NCI-H2107 (cell line): ENCODE measurements at regions not wholly inside any gene's neighbourhood (a gene's known extent, or its start where the extent isn't known, plus 50 kb on each side); places are given as distances from the start of the nearest gene placed in this dataset.

Experiments used
- DNase-seq: peaks from one replicate; lab custom pipeline; 2025; lab: John Stamatoyannopoulos, UW

- DNase-seq: no peak
Observed at GRCh38 chr16:86365513-86366273, 144.6 kb upstream of the FOXF1 start.

- DNase-seq: no peak
Observed at GRCh38 chr16:86366481-86366880, 143.8 kb upstream of the FOXF1 start.

- DNase-seq: no peak
Observed at GRCh38 chr16:86367291-86368072, 142.8 kb upstream of the FOXF1 start.

- DNase-seq: no peak
Observed at GRCh38 chr16:86368261-86368660, 142.1 kb upstream of the FOXF1 start.

GRCh38 chr16:86370062-86370461 is 140.3 kb upstream of the FOXF1 start:
- DNase-seq: no peak

- DNase-seq: no peak
Observed at GRCh38 chr16:86371083-86371803, 139.1 kb upstream of the FOXF1 start.

- no peak for DNase-seq
Observed at GRCh38 chr16:86372193-86372592, 138.1 kb upstream of the FOXF1 start.

GRCh38 chr16:86373276-86373901 is 136.9 kb upstream of the FOXF1 start:
- DNase-seq: no peak

- no peak for DNase-seq
Observed at GRCh38 chr16:86374603-86375130, 135.7 kb upstream of the FOXF1 start.

GRCh38 chr16:86375364-86375763 is 135.0 kb upstream of the FOXF1 start:
- no peak for DNase-seq

GRCh38 chr16:86375851-86376250 is 134.5 kb upstream of the FOXF1 start:
- DNase-seq: no peak

- no peak for DNase-seq
Observed at GRCh38 chr16:86376837-86377236, 133.5 kb upstream of the FOXF1 start.

GRCh38 chr16:86377251-86378022 is 132.9 kb upstream of the FOXF1 start:
- no peak for DNase-seq

GRCh38 chr16:86378128-86378527 is 132.2 kb upstream of the FOXF1 start:
- DNase-seq: no peak

- DNase-seq: no peak
Observed at GRCh38 chr16:86378831-86379504, 131.4 kb upstream of the FOXF1 start.

GRCh38 chr16:86379505-86379846 is 130.9 kb upstream of the FOXF1 start:
- no peak for DNase-seq

GRCh38 chr16:86380030-86380429 is 130.3 kb upstream of the FOXF1 start:
- no peak for DNase-seq

GRCh38 chr16:86381491-86381890 is 128.8 kb upstream of the FOXF1 start:
- no peak for DNase-seq

- no peak for DNase-seq
Observed at GRCh38 chr16:86382067-86382773, 128.1 kb upstream of the FOXF1 start.

- no peak for DNase-seq
Observed at GRCh38 chr16:86382774-86383407, 127.4 kb upstream of the FOXF1 start.
